ENCODE measurements at regions not wholly inside any gene's neighbourhood (a gene's known extent, or its start where the extent isn't known, plus 50 kb on each side); places are given as distances from the start of the nearest gene placed in this dataset.

DNA sequence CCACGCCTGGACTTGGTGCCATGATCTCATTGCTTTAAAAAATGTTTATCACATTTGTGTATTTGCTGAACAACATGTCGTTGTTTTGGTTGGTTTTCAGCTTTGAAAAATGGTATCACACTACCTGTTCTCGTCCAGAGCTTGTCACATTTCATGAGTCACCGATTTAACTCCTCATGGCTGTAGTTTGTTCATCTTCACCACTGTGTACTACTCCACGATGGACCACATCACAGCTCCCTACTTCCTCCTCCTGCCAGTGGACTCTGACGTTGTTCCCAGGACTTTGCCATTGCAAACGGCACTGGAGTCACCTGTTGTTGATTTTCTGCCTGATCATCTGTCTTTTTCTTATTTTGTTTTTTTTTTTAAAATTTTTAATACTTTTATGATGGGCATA, 157.7 kb downstream of the ERMARD start:
- no peak for TF ChIP-seq ZNF274 (IDR thresholded peaks at IDR 0.05; ENCODE audit: low read depth, low read length)
- no peak for TF ChIP-seq YY1 (IDR thresholded peaks at IDR 0.05; ENCODE audit: insufficient read depth, insufficient read length)

Data from NT2/D1 (cell line).